Fibroblast of skin of left quadriceps (primary cell): ENCODE measurements at regions not wholly inside any gene's neighbourhood (a gene's known extent, or its start where the extent isn't known, plus 50 kb on each side); places are given as distances from the start of the nearest gene placed in this dataset.
"Not testable (repeated sequence)": the region's sequence is repeated elsewhere in the genome, so short reads cannot be mapped to it uniquely, and the experiment has no call there.

Source experiments
- DNase-seq, 2 experiments: peaks; one replicate each; pipeline ENCODE4 v3.0.0-alpha.2; 2013; ENCODE audit warnings: low read depth in 2 of 2

GRCh38 chr2:13826314-13826853 lies 806.1 kb upstream of the LRATD1 start:
- no peak for DNase-seq

- DNase-seq: no peak
Measured at GRCh38 chr2:13858626-13859025, 773.9 kb upstream of the LRATD1 start.

GRCh38 chr2:13868275-13868674 lies 764.2 kb upstream of the LRATD1 start:
- DNase-seq: not testable (repeated sequence)

- DNase-seq: no peak
Measured at GRCh38 chr2:13876491-13877037, 756.0 kb upstream of the LRATD1 start.

GRCh38 chr2:13877571-13877970 lies 754.9 kb upstream of the LRATD1 start:
- DNase-seq: no peak

GRCh38 chr2:13884291-13884976 lies 748.1 kb upstream of the LRATD1 start:
- DNase-seq: no peak

GRCh38 chr2:13901526-13901925 lies 731.0 kb upstream of the LRATD1 start:
- no peak for DNase-seq

- DNase-seq: no peak
Measured at GRCh38 chr2:13905831-13906230, 726.7 kb upstream of the LRATD1 start.

GRCh38 chr2:13916066-13916465 lies 716.5 kb upstream of the LRATD1 start:
- no peak for DNase-seq

GRCh38 chr2:13917958-13918357 lies 714.6 kb upstream of the LRATD1 start:
- DNase-seq: no peak

- DNase-seq: peak; percentile 10 to 12
Measured at GRCh38 chr2:13919981-13920382, 712.5 kb upstream of the LRATD1 start.

- DNase-seq: no peak
Measured at GRCh38 chr2:13921245-13921644, 711.3 kb upstream of the LRATD1 start.

GRCh38 chr2:13923823-13924222 lies 708.7 kb upstream of the LRATD1 start:
- no peak for DNase-seq

GRCh38 chr2:13942111-13942510 lies 690.4 kb upstream of the LRATD1 start:
- no peak for DNase-seq

- no peak for DNase-seq
Measured at GRCh38 chr2:13950761-13951160, 681.8 kb upstream of the LRATD1 start.

- DNase-seq: no peak
Measured at GRCh38 chr2:13968811-13969210, 663.7 kb upstream of the LRATD1 start.

- DNase-seq: no peak
Measured at GRCh38 chr2:13986119-13986720, 646.3 kb upstream of the LRATD1 start.

- DNase-seq: no peak
Measured at GRCh38 chr2:13996527-13996926, 636.0 kb upstream of the LRATD1 start.

- no peak for DNase-seq
Measured at GRCh38 chr2:14011190-14011589, 621.3 kb upstream of the LRATD1 start.

GRCh38 chr2:14015113-14015630 lies 617.3 kb upstream of the LRATD1 start:
- no peak for DNase-seq

- no peak for DNase-seq
Measured at GRCh38 chr2:14016289-14016955, 616.1 kb upstream of the LRATD1 start.

- DNase-seq: no peak
Measured at GRCh38 chr2:14018620-14019019, 613.9 kb upstream of the LRATD1 start.
